ENCODE measurements at regions not wholly inside any gene's neighbourhood (a gene's known extent, or its start where the extent isn't known, plus 50 kb on each side); places are given as distances from the start of the nearest gene placed in this dataset.

- TF ChIP-seq POLR2A (IDR thresholded peaks at IDR 0.05) = no peak
- TF ChIP-seq EP300 (IDR thresholded peaks at IDR 0.05) = no peak
These were observed 375.0 kb downstream of the TMEM232 start for GRCh38 chr5:110351430-110351829.
